ENCODE measurements at regions not wholly inside any gene's neighbourhood (a gene's known extent, or its start where the extent isn't known, plus 50 kb on each side); places are given as distances from the start of the nearest gene placed in this dataset.
"Not testable (repeated sequence)": the region's sequence is repeated elsewhere in the genome, so short reads cannot be mapped to it uniquely, and the experiment has no call there.

DNA sequence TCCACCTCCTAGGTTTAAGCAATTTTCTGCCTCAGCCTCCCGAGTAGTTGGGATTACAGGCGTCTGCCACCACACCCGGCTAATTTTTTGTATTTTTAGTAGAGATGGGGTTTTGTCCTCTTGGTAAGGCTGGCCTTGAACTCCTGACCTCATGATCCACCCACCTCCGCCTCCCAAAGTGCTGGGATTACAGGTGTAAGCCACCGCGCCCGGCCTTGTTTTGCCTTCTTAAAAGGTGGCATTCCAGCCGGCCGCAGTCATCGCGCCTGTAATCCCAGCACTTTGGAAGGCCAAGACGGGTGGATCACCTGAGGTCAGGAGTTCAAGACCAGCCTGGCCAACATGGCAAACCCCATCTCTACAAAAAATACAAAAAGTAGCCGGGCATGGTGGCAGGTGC lies 253.7 kb downstream of the PARP8 start:
- H3K4me2 ChIP-seq; H3K27me3 Mint-ChIP-seq (ENCODE audit: insufficient read depth, low read depth, poor library complexity); H3K9me3 Mint-ChIP-seq; H4K20me1 ChIP-seq (replicated peaks; ENCODE audit: insufficient read depth); H3K4me3 Mint-ChIP-seq; ATAC-seq; H3F3A ChIP-seq (replicated peaks; ENCODE audit: low read depth); H3K4me3 ChIP-seq; H3K9me2 ChIP-seq (ENCODE audit: insufficient read depth); H3K4me1 ChIP-seq (ENCODE audit: insufficient read depth); H3K36me3 ChIP-seq (ENCODE audit: insufficient read depth); H3K4me1 Mint-ChIP-seq; H3K27ac ChIP-seq (ENCODE audit: low read depth); DNase-seq (ENCODE audit: low spot score); H3K27me3 ChIP-seq (ENCODE audit: insufficient read depth); H3K36me3 Mint-ChIP-seq (ENCODE audit: low read depth); H2AFZ ChIP-seq; H3K27ac Mint-ChIP-seq; H3K79me2 ChIP-seq (replicated peaks; ENCODE audit: insufficient read depth): not testable (repeated sequence)

DNA sequence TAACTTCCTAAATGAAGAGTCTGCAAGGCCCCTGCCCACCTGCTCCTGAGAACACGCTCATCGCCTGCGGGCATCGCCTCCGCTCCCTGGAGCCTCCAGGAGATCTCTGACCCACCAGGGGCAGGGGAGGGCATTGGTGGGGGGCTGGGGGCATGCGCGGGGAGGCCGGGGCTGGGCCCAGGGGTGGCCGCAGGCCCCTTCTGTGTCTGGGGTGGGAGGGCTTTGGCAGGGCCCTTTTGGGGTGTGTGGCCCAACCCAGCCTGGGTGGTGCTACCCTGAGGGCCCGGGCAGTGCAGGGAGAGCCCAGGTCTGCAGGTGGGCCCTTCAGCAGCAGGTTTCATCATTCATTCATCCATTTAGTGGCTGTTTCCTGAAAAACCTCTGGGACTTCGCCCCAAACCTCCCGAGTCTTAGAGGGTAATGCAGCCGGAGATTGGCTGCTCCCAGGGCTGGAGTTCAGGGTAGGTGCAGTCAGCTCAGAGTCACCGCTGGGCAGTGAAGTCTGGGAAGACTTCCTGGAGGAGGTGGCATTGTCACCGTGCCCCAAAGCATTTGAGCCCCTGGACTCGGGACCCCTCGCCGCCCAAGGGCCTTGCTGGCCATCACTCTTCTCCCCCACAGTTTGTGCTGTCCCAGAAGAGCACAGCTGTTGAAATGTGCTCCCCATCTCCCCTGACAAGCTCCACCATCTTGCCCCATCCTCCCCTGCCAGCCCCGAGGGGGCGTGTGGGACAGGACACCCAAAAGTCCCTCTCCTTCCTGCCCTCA lies 255.1 kb downstream of the PARP8 start:
- H3K9me2 ChIP-seq (ENCODE audit: insufficient read depth), result no peaks in the 10 kb centered on the region
- no peaks in the 10 kb centered on the region for H3K27me3 Mint-ChIP-seq (ENCODE audit: insufficient read depth, low read depth, poor library complexity)
- H3K4me3 ChIP-seq, result no peak overlapping the region
- H3K4me1 Mint-ChIP-seq, result no peaks in the 10 kb centered on the region
- H4K20me1 ChIP-seq (replicated peaks; ENCODE audit: insufficient read depth), result no peaks in the 10 kb centered on the region
- no peaks in the 10 kb centered on the region for H3F3A ChIP-seq (replicated peaks; ENCODE audit: low read depth)
- H3K4me2 ChIP-seq, result no peak overlapping the region
- no peak overlapping the region for H2AFZ ChIP-seq
- no peak overlapping the region for H3K27ac ChIP-seq (ENCODE audit: low read depth)
- H3K27ac Mint-ChIP-seq, result no peak overlapping the region
- ATAC-seq (no peak), DNase-seq (ENCODE audit: low spot score) (no peak)
- H3K36me3 Mint-ChIP-seq (ENCODE audit: low read depth), result no peaks in the 10 kb centered on the region
- H3K4me3 Mint-ChIP-seq, result no peak overlapping the region
- H3K27me3 ChIP-seq (ENCODE audit: insufficient read depth), result no peaks in the 10 kb centered on the region
- peaks cover 3% of the 10 kb centered on the region; the same call in 2 of the 3 replicates for H3K9me3 Mint-ChIP-seq
- H3K4me1 ChIP-seq (ENCODE audit: insufficient read depth), result no peaks in the 10 kb centered on the region
- no peaks in the 10 kb centered on the region for H3K79me2 ChIP-seq (replicated peaks; ENCODE audit: insufficient read depth)
- no peaks in the 10 kb centered on the region for H3K36me3 ChIP-seq (ENCODE audit: insufficient read depth)
- TF ChIP-seq NANOG (IDR thresholded peaks at IDR 0.05; ENCODE audit: borderline replicate concordance) (no peak), STAT1 (IDR thresholded peaks at IDR 0.05; ENCODE audit: unreplicated experiment) (no peak), EZH2phosphoT487 (IDR thresholded peaks at IDR 0.05; ENCODE audit: unreplicated experiment) (no peak), POLR2AphosphoS5 (IDR thresholded peaks at IDR 0.05; ENCODE audit: low read depth) (no peak), EZH2 (IDR thresholded peaks at IDR 0.05; ENCODE audit: low read depth, unreplicated experiment) (no peak), ZNF114 (CRISPR knock-in tag; IDR thresholded peaks at IDR 0.05) (no peak), ZNF331 (CRISPR knock-in tag; IDR thresholded peaks at IDR 0.05; ENCODE audit: low read depth) (no peak)
- TF ChIP-seq, protein P1, sequence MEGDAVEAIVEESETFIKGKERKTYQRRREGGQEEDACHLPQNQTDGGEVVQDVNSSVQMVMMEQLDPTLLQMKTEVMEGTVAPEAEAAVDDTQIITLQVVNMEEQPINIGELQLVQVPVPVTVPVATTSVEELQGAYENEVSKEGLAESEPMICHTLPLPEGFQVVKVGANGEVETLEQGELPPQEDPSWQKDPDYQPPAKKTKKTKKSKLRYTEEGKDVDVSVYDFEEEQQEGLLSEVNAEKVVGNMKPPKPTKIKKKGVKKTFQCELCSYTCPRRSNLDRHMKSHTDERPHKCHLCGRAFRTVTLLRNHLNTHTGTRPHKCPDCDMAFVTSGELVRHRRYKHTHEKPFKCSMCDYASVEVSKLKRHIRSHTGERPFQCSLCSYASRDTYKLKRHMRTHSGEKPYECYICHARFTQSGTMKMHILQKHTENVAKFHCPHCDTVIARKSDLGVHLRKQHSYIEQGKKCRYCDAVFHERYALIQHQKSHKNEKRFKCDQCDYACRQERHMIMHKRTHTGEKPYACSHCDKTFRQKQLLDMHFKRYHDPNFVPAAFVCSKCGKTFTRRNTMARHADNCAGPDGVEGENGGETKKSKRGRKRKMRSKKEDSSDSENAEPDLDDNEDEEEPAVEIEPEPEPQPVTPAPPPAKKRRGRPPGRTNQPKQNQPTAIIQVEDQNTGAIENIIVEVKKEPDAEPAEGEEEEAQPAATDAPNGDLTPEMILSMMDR (conservative IDR thresholded peaks at IDR 0.05; ENCODE audit: low read depth in 2 of 2), result no peak
- TF ChIP-seq, protein P2, sequence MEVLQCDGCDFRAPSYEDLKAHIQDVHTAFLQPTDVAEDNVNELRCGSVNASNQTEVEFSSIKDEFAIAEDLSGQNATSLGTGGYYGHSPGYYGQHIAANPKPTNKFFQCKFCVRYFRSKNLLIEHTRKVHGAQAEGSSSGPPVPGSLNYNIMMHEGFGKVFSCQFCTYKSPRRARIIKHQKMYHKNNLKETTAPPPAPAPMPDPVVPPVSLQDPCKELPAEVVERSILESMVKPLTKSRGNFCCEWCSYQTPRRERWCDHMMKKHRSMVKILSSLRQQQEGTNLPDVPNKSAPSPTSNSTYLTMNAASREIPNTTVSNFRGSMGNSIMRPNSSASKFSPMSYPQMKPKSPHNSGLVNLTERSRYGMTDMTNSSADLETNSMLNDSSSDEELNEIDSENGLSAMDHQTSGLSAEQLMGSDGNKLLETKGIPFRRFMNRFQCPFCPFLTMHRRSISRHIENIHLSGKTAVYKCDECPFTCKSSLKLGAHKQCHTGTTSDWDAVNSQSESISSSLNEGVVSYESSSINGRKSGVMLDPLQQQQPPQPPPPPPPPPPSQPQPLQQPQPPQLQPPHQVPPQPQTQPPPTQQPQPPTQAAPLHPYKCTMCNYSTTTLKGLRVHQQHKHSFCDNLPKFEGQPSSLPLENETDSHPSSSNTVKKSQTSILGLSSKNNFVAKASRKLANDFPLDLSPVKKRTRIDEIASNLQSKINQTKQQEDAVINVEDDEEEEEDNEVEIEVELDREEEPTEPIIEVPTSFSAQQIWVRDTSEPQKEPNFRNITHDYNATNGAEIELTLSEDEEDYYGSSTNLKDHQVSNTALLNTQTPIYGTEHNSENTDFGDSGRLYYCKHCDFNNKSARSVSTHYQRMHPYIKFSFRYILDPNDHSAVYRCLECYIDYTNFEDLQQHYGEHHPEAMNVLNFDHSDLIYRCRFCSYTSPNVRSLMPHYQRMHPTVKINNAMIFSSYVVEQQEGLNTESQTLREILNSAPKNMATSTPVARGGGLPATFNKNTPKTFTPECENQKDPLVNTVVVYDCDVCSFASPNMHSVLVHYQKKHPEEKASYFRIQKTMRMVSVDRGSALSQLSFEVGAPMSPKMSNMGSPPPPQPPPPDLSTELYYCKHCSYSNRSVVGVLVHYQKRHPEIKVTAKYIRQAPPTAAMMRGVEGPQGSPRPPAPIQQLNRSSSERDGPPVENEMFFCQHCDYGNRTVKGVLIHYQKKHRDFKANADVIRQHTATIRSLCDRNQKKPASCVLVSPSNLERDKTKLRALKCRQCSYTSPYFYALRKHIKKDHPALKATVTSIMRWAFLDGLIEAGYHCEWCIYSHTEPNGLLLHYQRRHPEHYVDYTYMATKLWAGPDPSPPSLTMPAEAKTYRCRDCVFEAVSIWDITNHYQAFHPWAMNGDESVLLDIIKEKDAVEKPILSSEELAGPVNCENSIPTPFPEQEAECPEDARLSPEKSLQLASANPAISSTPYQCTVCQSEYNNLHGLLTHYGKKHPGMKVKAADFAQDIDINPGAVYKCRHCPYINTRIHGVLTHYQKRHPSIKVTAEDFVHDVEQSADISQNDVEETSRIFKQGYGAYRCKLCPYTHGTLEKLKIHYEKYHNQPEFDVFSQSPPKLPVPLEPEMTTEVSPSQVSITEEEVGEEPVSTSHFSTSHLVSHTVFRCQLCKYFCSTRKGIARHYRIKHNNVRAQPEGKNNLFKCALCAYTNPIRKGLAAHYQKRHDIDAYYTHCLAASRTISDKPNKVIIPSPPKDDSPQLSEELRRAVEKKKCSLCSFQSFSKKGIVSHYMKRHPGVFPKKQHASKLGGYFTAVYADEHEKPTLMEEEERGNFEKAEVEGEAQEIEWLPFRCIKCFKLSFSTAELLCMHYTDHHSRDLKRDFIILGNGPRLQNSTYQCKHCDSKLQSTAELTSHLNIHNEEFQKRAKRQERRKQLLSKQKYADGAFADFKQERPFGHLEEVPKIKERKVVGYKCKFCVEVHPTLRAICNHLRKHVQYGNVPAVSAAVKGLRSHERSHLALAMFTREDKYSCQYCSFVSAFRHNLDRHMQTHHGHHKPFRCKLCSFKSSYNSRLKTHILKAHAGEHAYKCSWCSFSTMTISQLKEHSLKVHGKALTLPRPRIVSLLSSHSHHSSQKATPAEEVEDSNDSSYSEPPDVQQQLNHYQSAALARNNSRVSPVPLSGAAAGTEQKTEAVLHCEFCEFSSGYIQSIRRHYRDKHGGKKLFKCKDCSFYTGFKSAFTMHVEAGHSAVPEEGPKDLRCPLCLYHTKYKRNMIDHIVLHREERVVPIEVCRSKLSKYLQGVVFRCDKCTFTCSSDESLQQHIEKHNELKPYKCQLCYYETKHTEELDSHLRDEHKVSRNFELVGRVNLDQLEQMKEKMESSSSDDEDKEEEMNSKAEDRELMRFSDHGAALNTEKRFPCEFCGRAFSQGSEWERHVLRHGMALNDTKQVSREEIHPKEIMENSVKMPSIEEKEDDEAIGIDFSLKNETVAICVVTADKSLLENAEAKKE (CRISPR knock-in tag; IDR thresholded peaks at IDR 0.05), result no peak
- TF ChIP-seq, protein P3, sequence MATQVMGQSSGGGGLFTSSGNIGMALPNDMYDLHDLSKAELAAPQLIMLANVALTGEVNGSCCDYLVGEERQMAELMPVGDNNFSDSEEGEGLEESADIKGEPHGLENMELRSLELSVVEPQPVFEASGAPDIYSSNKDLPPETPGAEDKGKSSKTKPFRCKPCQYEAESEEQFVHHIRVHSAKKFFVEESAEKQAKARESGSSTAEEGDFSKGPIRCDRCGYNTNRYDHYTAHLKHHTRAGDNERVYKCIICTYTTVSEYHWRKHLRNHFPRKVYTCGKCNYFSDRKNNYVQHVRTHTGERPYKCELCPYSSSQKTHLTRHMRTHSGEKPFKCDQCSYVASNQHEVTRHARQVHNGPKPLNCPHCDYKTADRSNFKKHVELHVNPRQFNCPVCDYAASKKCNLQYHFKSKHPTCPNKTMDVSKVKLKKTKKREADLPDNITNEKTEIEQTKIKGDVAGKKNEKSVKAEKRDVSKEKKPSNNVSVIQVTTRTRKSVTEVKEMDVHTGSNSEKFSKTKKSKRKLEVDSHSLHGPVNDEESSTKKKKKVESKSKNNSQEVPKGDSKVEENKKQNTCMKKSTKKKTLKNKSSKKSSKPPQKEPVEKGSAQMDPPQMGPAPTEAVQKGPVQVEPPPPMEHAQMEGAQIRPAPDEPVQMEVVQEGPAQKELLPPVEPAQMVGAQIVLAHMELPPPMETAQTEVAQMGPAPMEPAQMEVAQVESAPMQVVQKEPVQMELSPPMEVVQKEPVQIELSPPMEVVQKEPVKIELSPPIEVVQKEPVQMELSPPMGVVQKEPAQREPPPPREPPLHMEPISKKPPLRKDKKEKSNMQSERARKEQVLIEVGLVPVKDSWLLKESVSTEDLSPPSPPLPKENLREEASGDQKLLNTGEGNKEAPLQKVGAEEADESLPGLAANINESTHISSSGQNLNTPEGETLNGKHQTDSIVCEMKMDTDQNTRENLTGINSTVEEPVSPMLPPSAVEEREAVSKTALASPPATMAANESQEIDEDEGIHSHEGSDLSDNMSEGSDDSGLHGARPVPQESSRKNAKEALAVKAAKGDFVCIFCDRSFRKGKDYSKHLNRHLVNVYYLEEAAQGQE (IDR thresholded peaks at IDR 0.05; ENCODE audit: unreplicated experiment), result no peak

Data from GM23338 (cell line).